ENCODE measurements at regions not wholly inside any gene's neighbourhood (a gene's known extent, or its start where the extent isn't known, plus 50 kb on each side); places are given as distances from the start of the nearest gene placed in this dataset.

- no peak for DNase-seq (ENCODE audit: low spot score)
These were observed 342.2 kb upstream of the KLF12 start for GRCh38 chr13:74476365-74476764.

DNA sequence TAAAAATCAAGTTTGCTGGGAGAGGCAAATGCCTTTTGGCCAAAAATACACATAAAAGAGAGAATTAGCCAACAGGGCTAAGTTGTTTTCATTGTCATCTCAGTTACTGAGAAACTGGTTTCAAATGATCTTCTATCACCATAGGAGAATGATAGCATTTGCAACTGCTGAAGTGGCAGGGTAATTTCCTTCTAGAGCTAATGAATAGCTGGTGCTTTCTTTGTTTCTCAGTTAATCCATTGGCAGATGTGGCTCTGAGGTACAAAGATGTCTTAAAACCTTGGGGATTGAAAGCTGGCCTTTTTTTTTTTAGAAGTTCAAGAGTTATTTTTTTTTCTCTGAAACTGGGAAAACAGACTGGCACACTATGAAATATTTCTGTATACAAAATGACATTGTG, 332.7 kb upstream of the KLF12 start:
- no peak for DNase-seq (ENCODE audit: low spot score)

DNA sequence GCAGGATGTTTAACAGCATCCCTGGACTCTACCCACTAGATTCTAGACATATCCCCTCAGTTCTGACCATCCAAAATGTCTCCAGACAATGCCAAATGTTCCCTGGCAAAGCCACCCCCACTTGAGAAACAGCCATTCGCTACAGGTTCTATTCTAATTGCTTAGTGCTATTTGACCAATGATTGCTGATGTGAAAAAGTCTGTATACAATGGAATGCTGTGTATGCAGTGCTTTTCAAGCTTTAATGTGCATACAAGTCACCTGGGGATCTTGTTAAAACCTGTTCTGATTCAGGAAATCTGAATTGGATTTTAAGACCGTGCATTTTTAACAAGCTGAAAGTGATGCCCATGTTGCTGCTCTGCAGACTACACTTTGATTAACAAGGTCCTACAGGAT, 331.8 kb upstream of the KLF12 start:
- DNase-seq (ENCODE audit: low spot score), result no peak

- no peak for DNase-seq (ENCODE audit: low spot score)
These were observed 331.1 kb upstream of the KLF12 start for GRCh38 chr13:74465271-74465670.

GRCh38 chr13:74464670-74465069, 330.5 kb upstream of the KLF12 start:
- DNase-seq (ENCODE audit: low spot score), result no peak

GRCh38 chr13:74461011-74461410, 326.8 kb upstream of the KLF12 start:
- DNase-seq (ENCODE audit: low spot score), result no peak

GRCh38 chr13:74452881-74453280, 318.7 kb upstream of the KLF12 start:
- DNase-seq (ENCODE audit: low spot score), result no peak

- no peak for DNase-seq (ENCODE audit: low spot score)
These were observed 318.0 kb upstream of the KLF12 start for GRCh38 chr13:74452176-74452575.

GRCh38 chr13:74450964-74451363, 316.8 kb upstream of the KLF12 start:
- DNase-seq (ENCODE audit: low spot score), result no peak

GRCh38 chr13:74450525-74450845, 316.3 kb upstream of the KLF12 start:
- no peak for DNase-seq (ENCODE audit: low spot score)

DNA sequence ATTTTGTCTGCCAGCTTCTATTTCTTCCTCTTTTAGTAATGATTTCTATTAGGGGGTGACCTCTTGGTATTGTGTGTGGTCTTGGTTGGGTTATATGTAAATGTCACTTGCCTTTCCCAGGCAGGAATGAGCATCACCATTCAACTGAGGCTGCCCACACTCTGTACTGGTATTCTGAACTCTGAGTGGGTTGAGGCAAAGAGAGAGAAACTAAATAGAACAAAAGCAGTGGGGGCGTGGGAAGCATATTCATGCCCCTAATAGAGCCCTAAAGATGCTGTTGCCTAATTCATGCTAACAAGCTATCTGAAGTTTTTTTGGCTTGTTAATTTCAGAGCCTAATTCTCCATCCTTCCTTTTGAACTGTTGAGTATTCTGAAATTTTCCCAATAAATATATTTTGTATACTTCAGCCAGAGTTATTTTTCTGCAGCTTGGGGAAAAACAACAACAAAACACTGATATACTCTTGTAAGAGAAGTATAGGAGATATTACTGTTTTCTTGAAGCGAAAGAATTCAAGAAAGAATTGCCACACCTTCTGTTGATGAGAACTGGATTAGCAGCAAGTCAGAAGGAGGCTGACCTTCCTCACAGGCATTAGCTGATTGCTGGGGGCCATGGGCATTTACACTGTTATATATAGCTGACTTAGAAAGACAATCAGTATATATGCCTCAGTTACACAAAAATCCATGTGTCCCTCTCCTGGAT, 315.8 kb upstream of the KLF12 start:
- DNase-seq (ENCODE audit: low spot score), result no peak

GRCh38 chr13:74444864-74445479, 310.8 kb upstream of the KLF12 start:
- no peak for DNase-seq (ENCODE audit: low spot score)

GRCh38 chr13:74444161-74444571, 310.0 kb upstream of the KLF12 start:
- DNase-seq (ENCODE audit: low spot score), result no peak

DNA sequence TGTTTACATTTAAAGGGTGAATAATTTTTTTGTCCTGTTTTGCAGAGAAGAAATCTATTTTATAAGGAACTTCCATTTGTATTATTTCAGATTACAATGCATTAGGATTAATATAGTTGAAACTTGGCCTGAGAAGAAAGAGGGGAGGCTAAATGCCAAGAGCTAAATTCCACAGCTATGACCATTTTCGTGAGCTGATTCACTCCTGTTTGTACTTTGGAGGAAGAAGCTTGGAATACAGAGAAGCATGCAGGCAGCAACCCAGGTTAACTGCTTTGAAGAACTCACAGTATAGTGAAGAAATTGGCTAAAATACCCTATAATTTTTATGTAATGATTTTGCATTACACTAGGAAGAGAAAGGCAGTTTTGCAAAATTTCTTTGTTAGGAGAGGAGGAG, 309.4 kb upstream of the KLF12 start:
- DNase-seq (ENCODE audit: low spot score), result no peak

GRCh38 chr13:74442751-74443150, 308.5 kb upstream of the KLF12 start:
- DNase-seq (ENCODE audit: low spot score), result no peak

DNA sequence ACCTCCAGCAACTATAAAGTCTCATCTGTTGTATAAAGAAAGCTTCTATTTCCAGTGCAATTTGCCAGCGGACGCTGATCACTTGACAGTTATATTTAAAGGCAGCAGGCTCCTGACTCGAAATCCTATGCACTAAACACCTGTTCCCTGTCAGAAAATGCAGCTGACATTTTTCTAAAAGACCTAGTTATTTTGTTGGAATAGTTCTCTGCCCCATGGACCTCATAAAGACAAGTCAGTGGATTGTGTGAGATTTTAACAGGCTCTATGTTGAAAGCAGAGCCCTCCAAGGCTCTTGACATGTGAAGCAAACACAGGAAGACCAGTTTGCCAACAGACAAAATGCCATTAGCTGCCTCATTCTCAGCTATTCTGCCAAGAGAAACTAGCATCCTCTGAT, 304.7 kb upstream of the KLF12 start:
- no peak for DNase-seq (ENCODE audit: low spot score)

GRCh38 chr13:74434782-74435181, 300.6 kb upstream of the KLF12 start:
- no peak for DNase-seq (ENCODE audit: low spot score)

- no peak for DNase-seq (ENCODE audit: low spot score)
These were observed 290.3 kb upstream of the KLF12 start for GRCh38 chr13:74424455-74424854.

- DNase-seq (ENCODE audit: low spot score), result no peak
These were observed 289.2 kb upstream of the KLF12 start for GRCh38 chr13:74423434-74423833.

- no peak for DNase-seq (ENCODE audit: low spot score)
These were observed 280.3 kb upstream of the KLF12 start for GRCh38 chr13:74414458-74414857.

GRCh38 chr13:74413482-74413881, 279.3 kb upstream of the KLF12 start:
- DNase-seq (ENCODE audit: low spot score), result no peak

DNA sequence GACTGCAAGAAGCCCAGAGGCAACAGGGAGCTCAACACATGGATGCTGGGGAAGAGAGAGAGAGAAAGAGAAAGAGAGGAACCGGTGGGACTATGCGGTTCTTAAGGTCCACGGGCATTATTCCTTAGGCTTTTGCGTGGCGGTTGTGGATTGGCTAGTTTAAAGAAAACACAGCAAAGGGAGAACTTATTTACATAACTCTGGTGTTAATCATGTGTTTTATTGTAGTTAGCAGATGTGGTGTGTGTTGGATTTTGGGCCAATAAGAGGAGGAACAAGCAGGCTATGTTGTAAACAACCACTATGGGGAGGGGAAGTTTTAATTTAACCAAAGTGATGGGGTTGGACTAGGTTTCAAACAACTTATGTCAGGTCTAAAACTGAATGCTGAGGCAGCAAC, 275.3 kb upstream of the KLF12 start:
- no peak for DNase-seq (ENCODE audit: low spot score)

- no peak for DNase-seq (ENCODE audit: low spot score)
These were observed 272.2 kb upstream of the KLF12 start for GRCh38 chr13:74406420-74406819.

- DNase-seq (ENCODE audit: low spot score), result no peak
These were observed 264.4 kb upstream of the KLF12 start for GRCh38 chr13:74398599-74398998.

Data from hematopoietic multipotent progenitor cell treated with erythropoietin and hydrocortisone succinate and interleukin-3 and kit ligand, for 17 days (in vitro differentiated cells).